COLO829 (cell line): ENCODE measurements at regions not wholly inside any gene's neighbourhood (a gene's known extent, or its start where the extent isn't known, plus 50 kb on each side); places are given as distances from the start of the nearest gene placed in this dataset.

Experiments used
- DNase-seq: peaks from one replicate; pipeline ENCODE4 v3.0.0; 2012; ENCODE audit warnings: low spot score

GRCh38 chr5:2985718-2986117 is 234.2 kb upstream of the IRX2 start:
- DNase-seq = no peak

- no peak for DNase-seq
Measured at GRCh38 chr5:2983583-2984300, 232.3 kb upstream of the IRX2 start.

DNA sequence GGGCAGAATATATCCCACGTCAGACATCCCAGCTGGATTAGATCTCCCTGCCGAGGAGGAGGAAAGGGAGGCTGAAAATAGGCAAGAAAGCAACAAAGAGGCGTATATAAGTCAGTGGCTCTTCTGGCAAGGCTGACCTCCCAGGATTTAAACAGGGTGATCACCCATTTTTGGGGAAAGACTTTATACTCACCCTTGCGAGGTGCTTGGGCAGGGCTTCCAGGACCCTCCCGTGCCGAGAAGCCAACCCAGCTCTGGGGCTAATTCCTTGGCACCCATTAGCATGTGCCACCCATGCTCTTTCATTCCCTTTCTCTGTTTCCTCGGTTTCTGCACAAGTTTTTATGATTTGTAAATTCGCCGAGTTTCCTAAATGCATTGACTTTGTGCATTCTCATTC is 230.2 kb upstream of the IRX2 start:
- DNase-seq = no peak

GRCh38 chr5:2981035-2981434 is 229.6 kb upstream of the IRX2 start:
- DNase-seq = no peak

DNA sequence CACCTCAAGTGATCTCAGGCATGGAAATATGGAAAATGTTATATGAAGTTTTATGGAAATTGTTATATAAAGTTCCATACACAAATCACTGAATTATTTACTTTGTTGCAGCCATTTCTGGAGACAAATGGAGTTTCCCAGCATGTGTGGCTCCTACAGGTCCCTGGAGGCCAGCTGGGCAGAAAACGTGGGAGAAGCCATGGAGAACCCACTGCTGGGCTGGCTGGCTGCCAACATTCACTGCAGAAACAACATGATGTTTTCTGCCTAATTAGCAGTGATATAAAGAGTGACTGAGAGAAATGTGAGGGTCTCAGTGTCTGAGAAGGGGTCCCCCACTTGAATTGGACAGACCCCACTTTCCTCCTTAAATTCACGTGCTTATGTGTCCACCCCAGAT is 208.8 kb upstream of the IRX2 start:
- DNase-seq = no peak

DNA sequence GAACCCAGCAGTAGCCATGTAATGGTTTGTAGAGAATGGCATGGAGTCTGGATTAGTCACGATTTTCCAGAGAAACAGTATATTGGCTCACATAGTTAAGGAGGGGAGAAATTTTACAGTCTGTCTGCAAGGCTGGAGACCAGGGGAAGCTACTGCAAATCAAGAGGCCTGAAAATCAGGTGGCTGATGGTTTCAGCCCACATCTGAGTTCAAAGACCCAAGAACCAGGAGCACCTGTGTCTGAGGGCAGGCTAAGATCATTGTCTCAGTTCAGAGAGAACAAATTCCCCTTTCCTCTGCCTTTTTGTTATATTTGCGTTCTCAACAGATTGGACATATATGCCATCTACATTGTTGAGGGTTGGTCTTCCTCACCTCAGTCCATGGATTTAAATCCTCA is 207.5 kb upstream of the IRX2 start:
- DNase-seq = no peak

GRCh38 chr5:2948875-2949274 is 197.4 kb upstream of the IRX2 start:
- no peak for DNase-seq

DNA sequence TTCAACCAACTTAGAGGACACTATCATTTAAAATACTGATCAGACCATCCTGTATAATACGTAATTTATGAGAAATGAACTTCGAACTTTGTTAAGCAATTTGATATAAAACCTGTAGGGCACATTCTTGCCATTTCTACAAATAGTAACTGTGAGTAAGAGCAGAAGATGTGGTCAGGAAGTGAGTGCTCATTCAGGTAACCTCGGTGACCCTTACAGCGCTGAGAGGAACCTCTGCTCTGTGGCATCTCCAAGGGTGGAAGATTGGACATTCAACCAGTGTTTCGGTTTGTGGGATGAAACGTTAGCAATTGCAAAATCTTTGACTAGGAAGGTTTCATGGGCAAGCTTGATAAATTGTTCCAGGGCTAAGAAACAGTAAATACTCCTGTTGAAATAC is 194.8 kb upstream of the IRX2 start:
- no peak for DNase-seq

DNA sequence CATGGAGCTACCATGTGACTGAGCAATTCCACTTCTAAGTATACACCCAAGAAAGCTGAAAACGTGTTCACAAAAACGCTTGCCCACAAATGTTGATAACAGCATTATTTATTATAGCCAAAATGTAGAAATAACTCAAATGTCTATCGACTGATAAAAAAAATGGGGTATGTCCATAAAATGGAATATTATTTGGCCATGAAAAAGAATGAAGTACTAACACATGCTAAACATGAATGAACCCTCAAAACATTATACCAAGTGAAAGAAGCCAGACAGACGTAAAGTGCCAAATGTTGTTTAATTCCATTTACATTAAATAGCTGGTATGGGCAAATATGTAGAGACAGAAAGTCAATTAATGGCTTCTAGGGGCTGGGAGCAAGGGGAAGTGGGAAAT is 184.9 kb upstream of the IRX2 start:
- DNase-seq = no peak

GRCh38 chr5:2929779-2930178 is 178.3 kb upstream of the IRX2 start:
- no peak for DNase-seq

GRCh38 chr5:2921651-2922050 is 170.2 kb upstream of the IRX2 start:
- no peak for DNase-seq

- no peak for DNase-seq
Measured at GRCh38 chr5:2921176-2921575, 169.7 kb upstream of the IRX2 start.

- no peak for DNase-seq
Measured at GRCh38 chr5:2920312-2920711, 168.8 kb upstream of the IRX2 start.

GRCh38 chr5:2919310-2920018 is 168.0 kb upstream of the IRX2 start:
- no peak for DNase-seq

DNA sequence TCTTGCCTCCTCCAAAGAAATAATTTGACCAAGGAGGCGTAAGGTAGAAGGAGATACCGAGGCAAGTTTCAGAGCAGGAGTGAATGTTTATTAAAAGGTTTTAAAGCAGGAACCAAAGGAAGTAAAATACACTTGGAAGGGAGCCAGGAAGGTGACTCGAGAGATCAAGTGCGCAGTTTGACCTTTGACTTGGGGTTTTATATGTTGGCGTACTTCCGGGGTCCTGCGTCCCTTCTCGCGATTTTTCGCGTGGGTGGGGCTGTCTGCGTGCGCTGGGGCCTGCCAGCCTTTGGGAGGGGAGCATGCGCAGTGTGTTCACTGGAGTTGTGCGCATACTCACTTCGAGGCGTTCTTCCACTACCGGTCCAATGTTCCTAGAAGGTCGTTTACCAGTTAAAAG is 166.0 kb upstream of the IRX2 start:
- DNase-seq = no peak

DNA sequence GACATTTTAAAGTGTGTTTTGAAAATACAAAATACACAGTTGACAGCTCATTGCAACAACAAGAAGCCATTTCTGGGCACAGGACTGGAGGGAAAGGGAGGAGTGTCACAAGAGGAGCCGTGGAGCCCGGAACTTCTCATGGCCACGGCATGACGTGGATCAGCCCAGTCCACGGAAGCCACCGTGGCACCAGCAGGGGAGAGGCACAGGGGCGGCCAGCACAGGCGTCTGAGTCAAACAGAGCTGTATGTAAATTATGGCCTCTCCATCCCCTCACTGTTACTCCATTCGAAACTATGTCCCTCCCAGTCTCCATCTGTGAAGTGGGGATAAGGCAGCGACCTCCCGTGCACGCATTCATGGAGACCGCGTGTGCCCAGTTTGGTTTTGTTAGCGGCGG is 165.6 kb upstream of the IRX2 start:
- DNase-seq = no peak

DNA sequence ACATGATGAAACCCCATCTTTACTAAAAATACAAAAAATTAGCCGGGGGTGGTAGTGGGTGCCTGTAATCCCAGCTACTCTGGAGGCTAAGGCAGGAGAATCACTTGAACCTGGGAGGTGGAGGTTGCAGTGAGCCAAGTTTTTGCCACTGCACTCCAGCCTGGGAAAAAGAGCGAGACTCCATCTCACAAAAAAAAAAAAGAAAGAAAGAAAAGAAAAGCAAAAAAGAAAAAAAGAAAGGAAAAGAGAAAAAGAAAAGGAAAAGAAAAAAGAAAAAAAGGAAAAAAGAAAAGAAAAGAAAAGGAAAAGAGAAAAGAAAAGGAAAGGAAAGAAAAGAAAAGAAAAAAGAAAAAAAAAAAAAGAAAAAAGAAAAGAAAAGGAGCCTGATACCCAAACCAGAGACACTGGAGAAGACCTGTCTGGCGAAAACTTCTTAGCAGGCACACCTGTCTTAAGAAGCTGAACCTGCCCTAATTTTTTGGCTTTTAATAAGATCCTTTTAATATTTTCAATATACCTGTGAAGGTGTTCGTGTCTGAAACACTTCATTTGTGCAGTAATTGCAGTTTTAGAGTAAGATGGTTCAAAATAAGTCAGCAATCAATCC is 164.7 kb upstream of the IRX2 start:
- no peak for DNase-seq

DNA sequence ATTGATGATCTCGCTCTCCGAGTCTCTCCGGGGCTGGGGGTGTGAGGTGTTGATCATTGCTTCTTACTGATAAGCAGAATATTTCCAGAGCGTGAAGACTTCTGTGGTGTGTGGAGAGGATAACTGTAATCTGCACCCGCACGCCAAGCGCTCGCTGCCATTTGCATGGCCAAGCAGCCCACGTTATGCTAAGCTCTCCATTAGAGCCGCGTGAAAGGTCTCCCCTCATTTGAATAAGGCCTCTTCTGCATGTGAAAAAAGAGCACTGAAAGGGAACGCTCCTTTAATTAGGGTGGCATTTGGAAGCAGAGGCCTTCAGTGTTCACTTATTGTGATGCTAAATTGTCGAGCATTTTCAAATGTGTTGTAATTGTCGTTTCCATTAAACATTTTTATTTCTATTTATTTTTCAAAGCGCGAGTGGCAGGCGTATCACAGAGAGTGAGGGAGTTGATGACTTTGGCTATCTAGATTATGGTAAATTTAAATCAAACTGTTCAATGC is 163.6 kb upstream of the IRX2 start:
- no peak for DNase-seq

DNA sequence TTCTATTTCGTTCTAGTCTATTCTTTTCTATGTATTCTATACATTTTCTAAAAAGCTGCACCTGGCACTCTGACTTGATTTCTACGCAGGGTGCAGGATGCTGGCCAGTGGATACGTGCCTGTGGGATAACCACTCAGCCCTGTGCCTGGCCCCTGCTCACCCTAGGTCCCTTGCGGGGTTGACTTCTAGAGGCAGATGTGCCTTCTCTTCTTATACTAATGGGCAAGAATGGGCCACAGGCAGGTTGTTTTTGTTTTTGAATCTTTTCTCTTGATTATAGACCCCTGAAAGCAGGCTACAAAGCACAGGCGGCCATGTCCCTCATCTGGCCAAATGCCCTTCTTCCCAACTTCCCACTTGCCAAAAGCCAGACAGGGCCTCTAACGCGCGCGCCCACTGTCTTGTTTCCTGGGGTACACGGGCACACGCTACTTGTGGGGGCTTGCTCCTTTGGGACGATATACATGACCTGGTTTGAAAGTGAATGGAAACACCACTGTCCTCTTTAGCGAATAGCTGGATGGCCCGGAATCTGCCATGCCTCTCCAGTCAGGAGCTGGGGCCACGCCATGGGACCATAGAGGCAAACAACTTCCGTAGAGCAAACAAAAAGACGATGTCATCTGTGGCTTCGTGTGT is 162.7 kb upstream of the IRX2 start:
- DNase-seq = no peak

- no peak for DNase-seq
Measured at GRCh38 chr5:2913281-2913680, 161.8 kb upstream of the IRX2 start.

DNA sequence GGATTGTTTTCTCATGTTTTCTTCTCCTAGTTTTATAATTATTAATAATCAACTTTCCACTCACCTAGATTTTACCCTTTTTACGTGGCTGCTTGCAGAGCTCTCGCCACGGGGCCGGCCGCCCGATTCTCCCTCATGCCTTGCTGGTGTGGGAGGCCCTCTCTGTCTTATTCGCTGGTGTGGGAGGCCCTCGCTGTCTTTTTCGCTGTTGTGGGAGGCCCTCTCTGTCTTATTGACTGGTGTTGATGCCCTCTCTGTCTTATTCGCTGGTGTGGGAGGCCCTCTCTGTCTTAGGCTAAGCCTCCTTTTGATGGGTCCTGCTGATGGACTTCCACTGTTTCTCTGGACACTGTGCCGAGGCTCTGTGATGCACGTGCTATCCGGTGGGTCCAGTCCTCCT is 161.3 kb upstream of the IRX2 start:
- DNase-seq = no peak

DNA sequence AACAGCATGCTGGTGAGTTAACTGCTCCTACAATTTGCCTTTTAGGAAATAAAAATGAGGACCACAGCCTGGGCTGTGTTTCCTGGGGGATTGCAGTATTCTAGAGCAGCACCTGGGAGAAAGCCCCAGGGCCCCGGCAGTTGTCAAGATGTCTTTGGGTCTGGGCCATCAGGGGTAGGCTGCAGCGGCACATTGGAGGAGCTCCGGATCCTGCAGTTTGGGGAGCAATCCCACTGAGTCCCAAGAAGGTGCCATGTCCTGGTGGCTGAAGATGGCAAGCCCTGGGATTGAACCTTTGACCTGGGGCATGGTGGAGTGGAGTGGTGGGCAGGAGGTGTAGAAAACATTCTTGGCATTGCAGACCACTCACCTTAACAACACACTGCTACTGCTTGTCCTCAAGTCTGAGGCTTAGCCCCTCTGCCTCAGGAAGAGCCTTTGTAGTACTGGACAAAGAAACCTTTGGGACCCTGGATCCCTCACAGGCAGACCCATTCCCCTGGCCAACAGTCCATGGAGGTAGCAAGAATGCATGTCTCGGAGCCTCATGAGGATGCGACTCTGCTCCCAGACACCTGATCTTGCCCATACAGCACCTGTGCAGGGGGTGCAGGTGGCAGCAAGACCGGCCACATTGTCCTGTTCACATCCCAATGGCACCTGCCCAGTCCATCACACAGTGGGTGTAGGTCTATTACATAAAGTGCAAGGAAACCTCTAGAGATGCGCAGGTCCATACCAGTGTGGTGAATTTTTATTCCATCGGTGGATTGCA is 159.1 kb upstream of the IRX2 start:
- DNase-seq = no peak
